ENCODE measurements at regions not wholly inside any gene's neighbourhood (a gene's known extent, or its start where the extent isn't known, plus 50 kb on each side); places are given as distances from the start of the nearest gene placed in this dataset.

DNA sequence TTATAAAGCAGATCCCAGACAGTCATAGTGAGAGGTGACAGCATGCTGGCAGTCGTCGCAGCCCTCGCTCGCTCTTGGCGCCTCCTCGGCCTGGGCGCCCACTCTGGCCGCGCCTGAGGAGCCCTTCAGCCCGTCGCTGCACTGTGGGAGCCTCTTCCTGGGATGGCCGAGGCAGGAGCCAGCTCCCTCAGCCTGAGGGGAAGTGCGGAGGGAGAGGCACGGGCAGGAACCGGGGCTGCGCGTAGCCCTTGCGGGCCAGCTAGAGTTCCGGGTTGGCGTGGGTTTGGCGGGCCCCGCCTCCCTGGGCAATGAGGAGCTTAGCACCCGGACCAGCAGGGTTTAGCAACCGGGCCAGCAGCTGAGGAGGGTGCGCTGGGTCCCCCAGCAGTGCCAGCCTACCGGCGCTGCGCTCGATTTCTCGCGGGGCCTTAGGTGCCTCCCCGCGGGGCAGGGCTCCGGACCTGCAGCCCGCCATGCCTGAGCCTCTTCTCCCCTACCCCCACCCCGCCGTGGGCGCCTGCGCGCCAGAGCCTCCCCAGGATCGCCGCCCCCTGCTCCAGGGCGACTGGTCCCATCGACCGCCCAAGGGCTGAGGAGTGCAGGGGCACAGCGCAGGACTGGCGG, 451.2 kb upstream of the DCN start:
- TF ChIP-seq, protein P1, sequence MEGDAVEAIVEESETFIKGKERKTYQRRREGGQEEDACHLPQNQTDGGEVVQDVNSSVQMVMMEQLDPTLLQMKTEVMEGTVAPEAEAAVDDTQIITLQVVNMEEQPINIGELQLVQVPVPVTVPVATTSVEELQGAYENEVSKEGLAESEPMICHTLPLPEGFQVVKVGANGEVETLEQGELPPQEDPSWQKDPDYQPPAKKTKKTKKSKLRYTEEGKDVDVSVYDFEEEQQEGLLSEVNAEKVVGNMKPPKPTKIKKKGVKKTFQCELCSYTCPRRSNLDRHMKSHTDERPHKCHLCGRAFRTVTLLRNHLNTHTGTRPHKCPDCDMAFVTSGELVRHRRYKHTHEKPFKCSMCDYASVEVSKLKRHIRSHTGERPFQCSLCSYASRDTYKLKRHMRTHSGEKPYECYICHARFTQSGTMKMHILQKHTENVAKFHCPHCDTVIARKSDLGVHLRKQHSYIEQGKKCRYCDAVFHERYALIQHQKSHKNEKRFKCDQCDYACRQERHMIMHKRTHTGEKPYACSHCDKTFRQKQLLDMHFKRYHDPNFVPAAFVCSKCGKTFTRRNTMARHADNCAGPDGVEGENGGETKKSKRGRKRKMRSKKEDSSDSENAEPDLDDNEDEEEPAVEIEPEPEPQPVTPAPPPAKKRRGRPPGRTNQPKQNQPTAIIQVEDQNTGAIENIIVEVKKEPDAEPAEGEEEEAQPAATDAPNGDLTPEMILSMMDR (IDR thresholded peaks at IDR 0.05; ENCODE audit: low read length) = no peak
- no peak for TF ChIP-seq EZH2 (IDR thresholded peaks at IDR 0.05; ENCODE audit: borderline replicate concordance, low read length)
